ENCODE measurements at regions not wholly inside any gene's neighbourhood (a gene's known extent, or its start where the extent isn't known, plus 50 kb on each side); places are given as distances from the start of the nearest gene placed in this dataset.
A peak's percentile ranks its signal among the peaks of the same experiment; 100 is the strongest.

DNA sequence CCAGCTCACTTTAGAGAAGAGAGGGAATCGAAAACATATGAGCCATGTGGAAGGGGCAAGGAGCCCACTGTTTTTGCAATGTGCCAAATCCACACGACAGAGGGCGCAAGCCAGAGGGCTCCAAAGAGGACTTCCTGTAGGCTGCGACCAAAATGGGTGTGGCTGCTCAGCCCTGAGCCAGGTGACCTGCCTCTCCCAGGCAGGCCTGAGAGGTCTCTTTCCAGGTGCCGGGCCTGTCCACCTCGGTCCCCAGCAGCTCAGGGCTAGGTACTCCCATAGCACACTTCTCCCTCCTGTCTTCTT, 153.8 kb downstream of the TTC32 start:
- no peak for DNase-seq (ENCODE audit: low read depth)

- DNase-seq (ENCODE audit: low read depth), result no peak
These were observed 154.3 kb downstream of the TTC32 start for GRCh38 chr2:19747310-19748072.

DNA sequence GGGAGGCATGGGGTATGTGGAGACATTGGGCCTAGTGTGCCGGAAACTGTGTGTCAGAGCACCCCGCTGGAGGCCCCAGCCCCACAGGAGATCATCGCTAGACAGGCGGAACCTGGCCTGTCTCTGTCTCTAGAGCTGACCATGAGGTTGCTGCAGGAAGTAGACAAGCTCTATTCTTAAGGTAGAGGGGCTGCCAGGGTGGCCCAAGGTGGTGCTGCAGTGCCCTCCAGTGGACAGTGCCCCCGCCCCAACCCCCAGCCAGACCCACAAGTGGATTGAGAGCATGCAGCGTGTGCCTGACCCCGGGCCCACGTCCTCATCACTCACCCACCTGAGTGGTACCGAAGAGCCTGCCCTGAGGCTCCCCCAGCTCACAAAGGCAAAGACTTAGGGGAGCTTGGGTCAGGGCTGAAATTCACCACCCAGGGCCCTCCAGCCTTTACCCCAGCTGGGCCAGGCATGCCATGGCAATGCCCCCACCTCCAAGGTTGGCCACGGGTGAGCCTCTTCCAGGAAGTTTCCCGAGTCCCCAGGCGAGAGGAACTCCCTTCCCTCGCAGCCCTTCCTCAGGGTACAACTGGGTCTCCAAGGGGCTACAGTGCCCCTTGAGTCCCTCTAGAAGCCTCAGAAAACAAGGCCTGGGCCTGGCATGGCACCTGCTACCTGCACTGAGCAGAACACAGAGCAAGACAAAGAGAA, 155.0 kb downstream of the TTC32 start:
- no peak for DNase-seq (ENCODE audit: low read depth)

- DNase-seq (ENCODE audit: low read depth), result no peak
These were observed 155.6 kb downstream of the TTC32 start for GRCh38 chr2:19746137-19746600.

DNA sequence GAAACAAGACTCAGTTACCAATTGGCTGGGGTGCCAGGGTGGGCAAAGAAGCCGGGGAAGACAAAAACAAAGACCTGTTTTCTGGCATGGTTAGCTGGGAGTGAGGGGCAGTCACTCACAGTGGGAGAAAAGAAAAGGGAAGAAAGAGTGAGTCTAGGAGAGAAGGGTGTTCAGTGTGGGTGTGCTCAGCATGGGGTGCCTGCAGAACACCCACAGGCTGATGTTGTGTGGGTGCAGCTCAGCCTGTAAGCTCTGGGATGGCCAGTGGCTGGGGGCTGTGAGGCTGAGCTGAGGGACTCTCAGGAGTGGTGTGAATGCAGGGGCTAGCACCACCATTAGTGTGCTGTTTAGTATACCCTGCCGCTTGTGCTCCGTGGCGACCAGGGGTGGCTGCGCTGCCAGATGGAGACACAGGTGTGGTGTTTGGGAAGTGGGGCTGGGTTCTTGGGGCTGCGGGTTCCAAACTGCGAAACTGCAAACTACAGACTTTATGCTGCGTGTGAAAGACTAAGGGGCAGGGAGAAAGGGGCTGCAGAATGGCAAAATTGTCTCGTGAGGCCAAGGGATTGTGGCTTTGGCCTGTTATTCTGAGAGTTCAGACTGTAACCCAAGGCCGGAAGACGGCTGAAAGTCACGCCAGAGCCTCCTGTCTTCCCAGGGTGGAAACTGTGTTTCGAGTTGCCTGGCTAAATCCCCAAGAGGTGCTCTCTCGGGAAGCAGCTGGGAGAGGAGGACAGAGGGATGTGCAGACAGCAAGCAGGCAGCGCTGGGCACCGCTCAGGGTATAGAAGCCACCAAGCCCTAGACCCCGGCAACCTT, 156.3 kb downstream of the TTC32 start:
- DNase-seq (ENCODE audit: low read depth), result no peak

DNA sequence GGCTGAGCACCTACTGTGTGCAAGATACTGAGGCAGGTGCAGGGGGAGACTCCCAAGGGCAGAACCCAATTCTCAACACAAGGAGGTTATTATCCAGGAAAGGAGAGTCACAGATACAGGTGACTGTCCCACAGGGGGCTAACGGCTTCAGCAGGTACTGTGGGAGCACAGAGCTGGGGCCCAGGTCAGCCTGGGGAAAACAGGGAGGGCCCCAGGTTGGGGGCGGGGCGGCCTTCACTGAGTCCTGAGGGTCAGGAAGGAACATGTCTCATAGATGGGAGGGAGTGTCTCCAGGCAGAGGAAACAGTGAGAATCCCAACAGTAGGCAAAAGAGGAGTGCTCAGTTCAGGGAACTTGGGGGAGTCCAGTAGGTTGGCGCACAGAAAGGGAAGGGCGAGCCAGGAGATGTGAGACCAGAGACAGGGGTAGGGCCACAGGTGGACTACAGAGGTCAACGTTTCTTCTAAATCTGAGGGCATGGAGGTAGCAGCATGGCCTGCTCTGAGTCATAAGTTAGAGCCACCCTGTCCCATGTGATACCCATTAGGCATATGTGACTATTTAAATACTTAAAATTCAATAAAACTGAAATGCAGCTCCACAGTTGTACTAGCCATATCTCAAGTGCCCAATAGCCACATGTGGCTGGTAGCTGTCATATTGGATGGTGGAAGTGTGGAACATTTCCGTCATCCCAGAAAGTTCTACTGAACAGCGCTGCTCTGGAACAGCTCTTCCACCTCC, 157.2 kb downstream of the TTC32 start:
- no peak for DNase-seq (ENCODE audit: low read depth)

DNA sequence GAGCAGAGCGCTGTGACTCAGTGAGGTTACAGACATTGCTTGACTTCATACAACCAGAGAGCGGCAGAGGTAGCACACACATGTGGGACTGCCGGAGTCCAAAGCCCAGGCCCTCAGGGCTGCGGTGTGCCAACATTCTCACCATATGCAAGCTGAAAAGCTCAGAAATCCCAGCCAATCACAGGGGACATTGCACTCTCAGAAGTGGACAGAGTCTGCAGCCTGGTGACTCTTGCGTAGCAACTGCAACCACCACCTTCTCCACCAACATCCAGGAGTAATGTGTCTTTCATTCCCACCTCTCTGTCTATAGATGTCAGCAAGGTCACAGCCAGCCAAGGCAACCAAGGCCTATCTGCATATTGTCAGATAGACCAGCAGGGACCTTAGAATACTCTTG, 158.1 kb downstream of the TTC32 start:
- DNase-seq (ENCODE audit: low read depth), result no peak

- DNase-seq (ENCODE audit: low read depth), result no peak
These were observed 158.9 kb downstream of the TTC32 start for GRCh38 chr2:19742872-19743271.

DNA sequence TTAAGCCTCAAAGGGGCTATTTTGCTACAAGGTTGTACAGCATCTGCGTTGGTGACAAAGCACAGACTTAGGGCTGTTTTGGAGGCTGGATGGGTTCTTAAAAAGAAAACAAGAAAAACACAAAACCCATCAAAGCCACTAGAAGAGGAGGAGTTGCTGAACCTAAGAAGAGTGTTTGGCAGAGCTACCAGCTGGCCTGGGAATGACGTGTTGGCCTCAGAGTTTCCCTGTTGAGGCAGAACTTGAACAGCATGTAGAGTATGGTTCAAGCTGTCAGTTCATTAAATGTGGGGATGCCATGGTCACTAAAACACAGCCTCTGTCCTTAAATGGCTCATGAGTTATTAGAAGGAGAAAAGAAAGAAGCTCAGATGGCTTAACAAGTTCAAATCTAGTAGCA, 162.5 kb downstream of the TTC32 start:
- peak; percentile 41 for DNase-seq (ENCODE audit: low read depth)

DNA sequence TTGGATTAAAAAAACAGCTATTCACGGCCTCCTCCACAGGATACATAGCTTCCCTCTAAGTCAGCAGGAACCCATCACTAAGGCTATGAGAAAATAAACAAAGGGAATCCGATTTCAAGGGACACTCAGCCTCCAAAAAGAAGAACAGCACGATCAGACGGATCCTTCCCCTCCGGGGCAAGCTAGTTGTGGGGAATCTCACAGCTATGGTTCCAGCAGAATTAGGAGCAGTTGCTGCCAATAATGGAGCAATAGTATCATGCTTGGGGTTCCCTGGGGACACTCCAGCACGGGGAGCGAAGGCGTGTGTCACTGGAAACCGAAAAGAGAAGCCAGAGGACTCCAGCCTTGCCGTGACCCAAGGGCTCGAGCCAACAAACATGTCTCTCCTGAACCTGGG, 163.1 kb downstream of the TTC32 start:
- peak; percentile 78 for DNase-seq (ENCODE audit: low read depth)

- no peak for DNase-seq (ENCODE audit: low read depth)
These were observed 165.5 kb downstream of the TTC32 start for GRCh38 chr2:19736191-19736831.

- DNase-seq (ENCODE audit: low read depth), result peak; percentile 70
These were observed 167.8 kb downstream of the TTC32 start for GRCh38 chr2:19733951-19734425.

DNA sequence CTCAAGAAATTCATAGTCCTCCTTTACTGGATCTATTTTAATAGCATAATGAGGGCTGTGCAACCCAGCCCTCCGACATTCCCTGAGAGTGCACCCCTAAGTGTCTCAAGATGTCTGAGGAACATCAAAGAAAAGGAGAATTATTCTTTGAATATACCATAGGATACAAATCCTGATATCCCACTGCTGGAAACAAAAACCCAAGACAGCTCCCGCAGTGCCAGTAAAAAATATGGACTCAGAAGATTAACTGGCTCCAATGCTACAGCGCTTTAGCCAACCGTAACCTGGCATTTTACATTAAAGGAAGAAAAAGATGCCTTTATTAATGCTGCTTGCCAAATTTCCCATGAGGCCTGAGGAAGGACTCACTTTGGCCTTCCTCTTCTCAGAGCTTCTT, 168.4 kb downstream of the TTC32 start:
- DNase-seq (ENCODE audit: low read depth), result no peak

DNA sequence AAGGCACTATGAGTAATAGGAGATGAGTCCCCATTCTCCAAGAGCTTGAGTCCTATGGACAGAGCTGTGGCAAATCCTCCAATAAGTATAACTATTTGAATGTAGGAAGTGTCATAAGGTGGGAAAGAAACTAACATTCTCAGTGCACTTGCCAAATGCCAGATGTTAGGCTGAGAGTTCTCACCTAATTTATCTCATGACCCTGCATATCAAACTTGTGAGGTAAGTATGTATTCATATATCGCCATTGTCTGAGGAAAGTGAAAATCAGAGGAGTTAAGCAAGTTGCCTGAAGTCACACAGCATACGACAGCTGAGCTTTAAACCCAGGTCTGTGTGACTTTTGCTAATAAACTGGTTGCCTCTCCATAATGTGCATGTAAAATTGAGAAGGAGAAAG, 169.5 kb downstream of the TTC32 start:
- DNase-seq (ENCODE audit: low read depth), result no peak

DNA sequence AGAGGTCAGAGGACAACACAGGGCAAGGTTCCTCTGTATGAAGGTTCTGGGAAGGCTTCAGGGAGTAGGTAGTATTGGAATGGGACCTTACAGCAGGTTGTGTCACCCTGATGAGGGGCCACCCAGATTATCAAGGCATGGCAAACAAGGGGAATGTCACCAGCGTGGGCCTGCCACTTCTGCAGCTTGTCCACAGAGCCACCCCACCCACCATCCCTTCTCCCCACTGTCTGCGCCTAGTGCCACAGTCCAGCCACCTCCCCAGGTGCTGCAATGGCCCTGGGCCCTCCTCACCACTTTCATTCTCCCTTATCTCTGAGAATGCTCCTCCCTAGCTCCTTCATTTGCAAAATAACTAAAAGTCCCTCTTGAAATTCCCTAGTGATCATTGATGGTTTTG, 170.3 kb downstream of the TTC32 start:
- no peak for DNase-seq (ENCODE audit: low read depth)

- DNase-seq (ENCODE audit: low read depth), result no peak
These were observed 170.7 kb downstream of the TTC32 start for GRCh38 chr2:19731037-19731436.

- peak; percentile 32 for DNase-seq (ENCODE audit: low read depth)
These were observed 173.7 kb downstream of the TTC32 start for GRCh38 chr2:19728125-19728524.

- DNase-seq (ENCODE audit: low read depth), result no peak
These were observed 176.4 kb downstream of the TTC32 start for GRCh38 chr2:19725392-19725791.

- no peak for DNase-seq (ENCODE audit: low read depth)
These were observed 178.8 kb downstream of the TTC32 start for GRCh38 chr2:19723021-19723420.

GRCh38 chr2:19722531-19722971, 179.2 kb downstream of the TTC32 start:
- peak; percentile 32 for DNase-seq (ENCODE audit: low read depth)

DNA sequence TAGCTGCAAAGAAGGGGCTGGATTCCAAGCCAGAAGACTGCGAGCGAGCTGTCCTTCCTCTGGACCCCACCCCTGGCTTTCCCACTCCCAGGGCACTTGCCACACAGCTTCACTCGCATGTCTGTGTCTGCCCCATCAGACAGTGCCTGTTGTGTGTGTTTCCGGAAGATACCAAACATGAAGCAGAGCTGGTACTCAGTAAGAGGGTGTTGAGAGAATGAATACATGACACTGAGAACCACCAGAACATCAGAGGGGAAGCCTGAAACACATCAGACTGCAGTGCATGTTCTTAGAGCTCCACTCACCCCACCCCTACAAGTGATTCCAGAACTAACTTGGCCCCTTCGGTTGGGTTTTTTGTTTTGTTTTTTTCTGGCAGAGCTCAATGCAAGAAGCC, 181.5 kb downstream of the TTC32 start:
- no peak for DNase-seq (ENCODE audit: low read depth)

GRCh38 chr2:19719540-19719939, 182.2 kb downstream of the TTC32 start:
- no peak for DNase-seq (ENCODE audit: low read depth)
